A549 (cell line): ENCODE measurements at regions not wholly inside any gene's neighbourhood (a gene's known extent, or its start where the extent isn't known, plus 50 kb on each side); places are given as distances from the start of the nearest gene placed in this dataset.

ENCODE experiments used
- ATAC-seq, 2 experiments: fragments of 200-7000 bp in 1 of 2; fragments of >200 bp in 1 of 2; cut with Nextera tagmentation in 1 of 2; cut with Tn5 transposase in 1 of 2; 3 replicates each; pipeline versions ENCODE4 v1.8.0 to v1.9.1; 2018 to 2020; ENCODE audit warnings: mild to moderate bottlenecking in 1 of 2, moderate library complexity in 1 of 2
- CTCF ChIA-PET: fragments of 300-600 bp; sonication (Branson Sonifier 250); formaldehyde crosslinking; extraction: SDS; loops from one replicate; lab custom pipeline; 2021; ENCODE audit warnings: antibody characterized with exemption, inconsistent platforms; lab: Yijun Ruan, JAX
- POLR2A ChIA-PET: fragments of 350-600 bp; formaldehyde crosslinking; extraction: SDS; loops from one replicate; lab custom pipeline; 2021; ENCODE audit warnings: antibody characterized with exemption, inconsistent platforms; lab: Yijun Ruan, JAX
- DNase-seq, 2 experiments: peaks; one replicate each; pipeline versions ENCODE4 v3.0.0 to v3.0.0-alpha.2; 2011 to 2016; ENCODE audit warnings: low read depth in 1 of 2, low spot score in 1 of 2
- FAIRE-seq: peaks from 2 replicates; lab custom pipeline; 2011; peaks lifted over from hg19 to GRCh38; lab: Jason Lieb, UNC
- H3K27ac ChIP-seq, 2 experiments: fragments of >200 bp; sonication (Bioruptor Twin); formaldehyde crosslinking; 3 replicates each; pipeline ENCODE4 v1.5.1; 2016 to 2017
- H3K4me1 ChIP-seq: fragments of >200 bp; sonication (Bioruptor Twin); formaldehyde crosslinking; 3 replicates; pipeline ENCODE4 v1.6.1; 2016
- H3K4me2 ChIP-seq: fragments of >200 bp; sonication (Bioruptor Twin); formaldehyde crosslinking; 3 replicates; pipeline ENCODE4 v1.6.1; 2016
- H3K4me3 ChIP-seq: fragments of >200 bp; sonication (Bioruptor Twin); formaldehyde crosslinking; 3 replicates; pipeline ENCODE4 v1.5.1; 2016
- H3K9me3 ChIP-seq: fragments of >200 bp; sonication (Bioruptor Twin); formaldehyde crosslinking; 3 replicates; pipeline ENCODE4 v1.6.1; 2016
- BCL3 ChIP-seq: fragments of >200 bp; sonication (Bioruptor Twin); formaldehyde crosslinking; IDR thresholded peaks from 3 replicates; pipeline ENCODE4 v1.6.1; 2016
- CEBPB ChIP-seq, 2 experiments: fragments of >200 bp in 1 of 2; sonication (Bioruptor Twin) in 1 of 2; formaldehyde crosslinking in 1 of 2; IDR thresholded peaks; 2 replicates each; pipeline ENCODE4 v1.6.1; 2012 to 2016
- CTCF ChIP-seq: fragments of >200 bp; sonication (Bioruptor Twin); formaldehyde crosslinking; IDR thresholded peaks from 3 replicates; pipeline ENCODE4 v1.5.1; 2016
- E2F6 ChIP-seq: IDR thresholded peaks from 2 replicates; pipeline ENCODE4 v1.6.1; 2012; ENCODE audit warnings: low read depth, borderline replicate concordance
- EHMT2 ChIP-seq: fragments of 200-600 bp; sonication (generic); IDR thresholded peaks from 2 replicates; pipeline ENCODE4 v1.6.1; 2016; ENCODE audit warnings: antibody characterized with exemption, low read depth, mild to moderate bottlenecking, moderate library complexity
- ELK1 ChIP-seq: fragments of 150-350 bp; IDR thresholded peaks from 2 replicates; pipeline ENCODE4 v1.6.1; 2014; ENCODE audit warnings: low read depth, mild to moderate bottlenecking, low read length
- FOSL2 ChIP-seq, 2 experiments: fragments of 450-650 bp in 1 of 2; fragments of >200 bp in 1 of 2; sonication (Bioruptor Twin) in 1 of 2; formaldehyde crosslinking; IDR thresholded peaks; 2 replicates each; pipeline versions ENCODE4 v1.5.0 to v1.6.1; 2016 to 2020; ENCODE audit warnings: mild to moderate bottlenecking in 1 of 2, moderate library complexity in 1 of 2
- FOXS1 ChIP-seq: fragments of 250-450 bp; sonication (Bioruptor Pico); IDR thresholded peaks from 2 replicates; pipeline ENCODE4 v1.5.0; 2020; ENCODE audit warnings: mild to moderate bottlenecking, moderate library complexity
- HES2 ChIP-seq: fragments of >200 bp; sonication (Bioruptor Twin); formaldehyde crosslinking; IDR thresholded peaks from 2 replicates; pipeline ENCODE4 v1.6.1; 2016
- HEYL ChIP-seq: fragments of 250-450 bp; sonication (Bioruptor Pico); IDR thresholded peaks from 2 replicates; pipeline ENCODE4 v1.8.0; 2021; ENCODE audit warnings: mild to moderate bottlenecking, moderate library complexity
- HMGXB4 ChIP-seq: fragments of 250-450 bp; sonication (Bioruptor Pico); IDR thresholded peaks from 2 replicates; pipeline ENCODE4 v1.5.0; 2021; ENCODE audit warnings: mild to moderate bottlenecking, moderate library complexity, borderline replicate concordance
- HOXA7 ChIP-seq: fragments of 250-450 bp; sonication (Bioruptor Pico); IDR thresholded peaks from 2 replicates; pipeline ENCODE4 v1.5.0; 2020; ENCODE audit warnings: mild to moderate bottlenecking, moderate library complexity
- MAX ChIP-seq: IDR thresholded peaks from 2 replicates; pipeline ENCODE4 v1.6.1; 2012
- NFE2L2 ChIP-seq: fragments of 150-350 bp; conservative IDR thresholded peaks from 2 replicates; pipeline ENCODE4 v1.6.1; 2014; ENCODE audit warnings: low read length
- NR3C1 ChIP-seq: fragments of >200 bp; sonication (Bioruptor Twin); formaldehyde crosslinking; IDR thresholded peaks from 3 replicates; pipeline ENCODE4 v1.6.1; 2017
- PHF8 ChIP-seq: fragments of 200-600 bp; sonication (generic); IDR thresholded peaks from 2 replicates; pipeline ENCODE4 v1.6.1; 2016; ENCODE audit warnings: low read depth, mild to moderate bottlenecking, antibody characterized with exemption, moderate library complexity, borderline replicate concordance
- RAD21 ChIP-seq, 2 experiments: fragments of >200 bp in 1 of 2; sonication (Bioruptor Twin) in 1 of 2; formaldehyde crosslinking in 1 of 2; IDR thresholded peaks in 1 of 2; conservative IDR thresholded peaks in 1 of 2; 2 replicates in 1 of 2; 3 replicates in 1 of 2; pipeline ENCODE4 v1.6.1; 2012 to 2018; ENCODE audit warnings: inconsistent platforms in 1 of 2
- RARB ChIP-seq: fragments of 250-450 bp; sonication (Bioruptor Pico); IDR thresholded peaks from 2 replicates; pipeline ENCODE4 v1.8.0; 2021; ENCODE audit warnings: mild to moderate bottlenecking, moderate library complexity
- RFX5 ChIP-seq: fragments of 450-650 bp; IDR thresholded peaks from 2 replicates; pipeline ENCODE4 v1.7.1; 2014; ENCODE audit warnings: antibody characterized with exemption, mild to moderate bottlenecking, moderate library complexity
- SMC3 ChIP-seq: fragments of >200 bp; sonication (Bioruptor Twin); formaldehyde crosslinking; IDR thresholded peaks from 3 replicates; pipeline ENCODE4 v1.6.1; 2018; ENCODE audit warnings: inconsistent platforms
- SREBF2 ChIP-seq: fragments of 450-650 bp; IDR thresholded peaks from 2 replicates; pipeline ENCODE4 v1.6.1; 2014; ENCODE audit warnings: mild to moderate bottlenecking, moderate library complexity
- USF2 ChIP-seq: fragments of 450-650 bp; IDR thresholded peaks from 2 replicates; pipeline ENCODE4 v1.6.1; 2014; ENCODE audit warnings: antibody characterized with exemption
- ZSCAN20 ChIP-seq: fragments of 250-450 bp; sonication (Bioruptor Pico); IDR thresholded peaks from 2 replicates; pipeline ENCODE4 v1.8.0; 2022; ENCODE audit warnings: mild to moderate bottlenecking, moderate library complexity
- WGBS: methylation state at CpG from one replicate; pipeline ENCODE4 v1.1.6; 2017; ENCODE audit errors: missing lambda C conversion rate; 5-methylcytosine and 5-hydroxymethylcytosine counted together

- ATAC-seq (no peak), FAIRE-seq (no peak), DNase-seq (no peak)
- H3K4me2 ChIP-seq: no peak overlapping the region
- H3K4me3 ChIP-seq: no peak overlapping the region
- TF ChIP-seq NR3C1: no peak
- no peak for TF ChIP-seq BCL3
- no peak for TF ChIP-seq FOSL2 (IDR thresholded peaks at IDR 0.05)
- no peak for TF ChIP-seq FOSL2 (CRISPR knock-in tag; IDR thresholded peaks at IDR 0.05)
- no peak for TF ChIP-seq HOXA7 (CRISPR knock-in tag)
- no peak for TF ChIP-seq HEYL (CRISPR knock-in tag)
- no peak for TF ChIP-seq RAD21 (conservative IDR thresholded peaks at IDR 0.05 in 1 of 2, IDR thresholded peaks at IDR 0.05 in 1 of 2)
- TF ChIP-seq SMC3: no peak
- no peak for TF ChIP-seq CEBPB (IDR thresholded peaks at IDR 0.05)
- TF ChIP-seq CTCF: no peak
- TF ChIP-seq ZSCAN20: no peak
- no peak for TF ChIP-seq RARB (CRISPR knock-in tag)
- no peak for TF ChIP-seq NFE2L2
- TF ChIP-seq PHF8: no peak
- TF ChIP-seq EHMT2: no peak
- no peak for TF ChIP-seq E2F6
- TF ChIP-seq FOXS1 (CRISPR knock-in tag): no peak
- no peak for TF ChIP-seq USF2
- no peak for TF ChIP-seq MAX
- TF ChIP-seq RFX5: no peak
- H3K9me3 ChIP-seq: no peaks in the 10 kb centered on the region
- CTCF ChIA-PET: no interaction called here
- H3K27ac ChIP-seq: no peak overlapping the region
- H3K4me1 ChIP-seq: no peaks in the 10 kb centered on the region
- POLR2A ChIA-PET: no interaction called here
- 28% methylated on average over 1 of the region's 1 CpG for WGBS
Measured at GRCh38 chr3:95200384-95200783, 1137.5 kb downstream of the NSUN3 start.

GRCh38 chr3:95210878-95211277, 1148.0 kb downstream of the NSUN3 start:
- Histone ChIP-seq H3K4me3 (no peak overlapping the region), H3K4me1 (no peaks in the 10 kb centered on the region), H3K4me2 (no peak overlapping the region), H3K27ac (no peak overlapping the region), H3K9me3 (no peaks in the 10 kb centered on the region)
- ChIA-PET POLR2A (no interaction called here), CTCF (no interaction called here)
- 3% methylated on average over 1 of the region's 1 CpG for WGBS
- DNase-seq (no peak), FAIRE-seq (no peak), ATAC-seq (no peak)
- TF ChIP-seq EHMT2 (no peak), ELK1 (no peak), HMGXB4 (CRISPR knock-in tag) (no peak), SREBF2 (no peak), HES2 (no peak)
